ENCODE measurements at regions not wholly inside any gene's neighbourhood (a gene's known extent, or its start where the extent isn't known, plus 50 kb on each side); places are given as distances from the start of the nearest gene placed in this dataset.
"Not testable (repeated sequence)": the region's sequence is repeated elsewhere in the genome, so short reads cannot be mapped to it uniquely, and the experiment has no call there.

DNA sequence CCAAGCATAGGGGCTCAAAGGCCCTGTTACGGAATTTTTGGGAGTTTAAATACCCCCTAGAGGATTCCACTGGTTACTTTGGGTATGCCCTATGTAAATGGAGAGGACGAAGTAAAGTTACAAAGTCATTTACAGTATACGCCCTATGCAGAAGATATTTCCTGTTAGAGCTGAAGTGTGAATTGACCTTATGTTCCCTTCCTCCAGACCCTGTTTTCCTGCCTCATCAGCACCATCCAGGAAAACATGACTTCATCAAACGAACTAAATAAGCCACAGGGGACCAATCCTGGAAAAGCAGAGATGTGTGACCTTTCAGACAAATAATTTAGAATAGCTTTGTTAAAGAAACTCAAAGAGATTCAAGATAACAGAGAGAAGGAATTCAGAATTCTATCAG, 177.4 kb downstream of the SQOR start:
- no peak for DNase-seq

DNA sequence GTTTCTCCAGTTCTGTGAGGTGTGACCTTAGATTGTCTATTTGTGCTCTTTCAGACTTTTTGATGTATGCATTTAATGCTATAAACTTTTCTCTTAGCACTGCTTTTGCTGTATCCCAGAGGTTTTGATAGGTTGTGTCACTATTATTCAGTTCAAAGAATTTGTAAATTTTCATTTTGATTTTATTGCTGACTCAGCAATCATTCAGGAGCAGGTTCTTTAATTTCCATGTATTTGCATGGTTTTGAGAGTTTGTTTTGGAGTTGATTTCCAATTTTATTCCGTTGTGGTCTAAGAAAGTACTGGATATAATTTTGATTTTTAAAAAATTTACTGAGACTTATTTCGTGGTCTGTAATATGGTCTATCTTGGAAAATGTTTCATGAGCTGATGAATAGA, 182.7 kb downstream of the SQOR start:
- DNase-seq, result not testable (repeated sequence)

GRCh38 chr15:45821390-45821789, 186.6 kb downstream of the SQOR start:
- no peak for DNase-seq

- DNase-seq, result not testable (repeated sequence)
These were observed 188.1 kb downstream of the SQOR start for GRCh38 chr15:45822968-45823367.

DNA sequence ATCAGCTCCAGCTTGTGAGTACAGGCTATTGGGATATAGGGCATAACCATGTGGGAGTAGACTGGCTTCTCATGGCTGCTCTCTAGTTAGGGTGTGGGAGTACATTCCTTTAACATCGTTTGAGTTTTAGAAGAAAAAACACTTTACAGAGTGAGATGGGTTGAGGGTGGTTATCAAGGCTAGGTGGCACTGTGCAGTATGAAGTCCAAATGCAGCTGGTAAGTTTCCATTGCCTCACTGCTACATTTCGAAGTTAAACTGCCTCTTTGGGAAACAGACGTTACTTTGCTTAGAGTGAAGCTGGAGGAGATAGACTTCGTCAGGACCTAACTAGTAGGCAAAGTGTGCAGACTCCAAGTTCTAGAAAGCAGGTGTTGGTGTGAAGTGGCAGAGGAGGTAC, 192.4 kb downstream of the SQOR start:
- DNase-seq, result no peak

- no peak for DNase-seq
These were observed 192.9 kb downstream of the SQOR start for GRCh38 chr15:45827766-45828165.

DNA sequence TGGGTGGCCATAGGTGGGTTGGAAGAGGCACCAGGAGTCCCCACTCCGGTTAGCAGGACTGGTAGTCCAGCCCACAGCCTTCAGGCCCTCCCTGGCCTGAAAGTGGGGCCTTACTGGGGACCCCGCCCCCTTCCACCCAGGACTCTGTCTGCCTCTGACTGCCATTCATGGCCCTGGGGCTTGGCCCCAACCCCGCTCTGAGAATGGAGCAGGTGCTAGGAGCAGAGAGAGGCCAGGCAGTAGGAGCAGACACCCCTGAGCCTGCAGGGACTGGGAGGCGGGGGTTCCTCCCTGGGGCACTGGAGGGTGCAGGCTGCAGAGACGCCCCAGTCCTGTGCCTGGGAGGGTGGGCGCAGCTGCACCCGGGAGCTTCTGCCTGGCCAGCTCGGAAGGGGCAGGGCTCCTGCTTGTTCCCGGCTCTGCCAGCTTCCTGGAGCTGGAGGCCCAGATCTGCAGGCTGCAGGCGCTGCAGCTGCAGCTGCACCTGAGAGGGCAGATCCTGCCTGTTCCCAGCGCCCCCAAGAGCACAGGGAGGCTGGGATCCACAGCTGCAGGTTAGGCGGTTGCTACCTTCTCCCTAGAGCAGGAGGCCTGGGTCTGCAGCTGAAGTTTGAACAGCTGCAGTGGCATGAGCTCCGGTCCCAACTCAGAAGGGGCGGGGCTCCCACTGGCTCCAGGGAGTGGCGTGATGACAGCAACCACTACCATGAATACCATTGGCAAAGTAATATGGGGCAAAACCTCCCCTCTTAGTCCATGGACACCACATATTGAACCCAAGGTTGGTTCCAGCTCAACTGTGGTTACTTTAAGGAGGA, 194.7 kb downstream of the SQOR start:
- no peak for DNase-seq

DNA sequence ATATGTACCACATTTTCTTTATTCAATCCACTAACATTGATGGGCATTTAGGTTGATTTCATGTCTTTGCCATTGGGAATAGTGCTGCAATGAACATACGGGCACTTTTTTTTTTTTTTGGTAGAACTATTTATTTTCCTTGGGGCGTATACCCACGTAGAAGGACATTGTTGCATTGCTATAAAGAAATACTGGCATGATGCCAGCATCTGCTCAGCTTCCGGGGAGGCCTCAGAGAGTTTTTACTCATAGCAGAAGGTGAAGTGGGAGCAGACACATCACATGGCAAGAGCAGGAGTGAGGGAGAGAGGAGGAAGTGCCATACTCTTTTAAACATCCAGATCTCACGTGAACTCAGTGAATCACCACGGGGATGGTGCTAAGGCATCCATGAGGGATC, 197.0 kb downstream of the SQOR start:
- no peak for DNase-seq

DNA sequence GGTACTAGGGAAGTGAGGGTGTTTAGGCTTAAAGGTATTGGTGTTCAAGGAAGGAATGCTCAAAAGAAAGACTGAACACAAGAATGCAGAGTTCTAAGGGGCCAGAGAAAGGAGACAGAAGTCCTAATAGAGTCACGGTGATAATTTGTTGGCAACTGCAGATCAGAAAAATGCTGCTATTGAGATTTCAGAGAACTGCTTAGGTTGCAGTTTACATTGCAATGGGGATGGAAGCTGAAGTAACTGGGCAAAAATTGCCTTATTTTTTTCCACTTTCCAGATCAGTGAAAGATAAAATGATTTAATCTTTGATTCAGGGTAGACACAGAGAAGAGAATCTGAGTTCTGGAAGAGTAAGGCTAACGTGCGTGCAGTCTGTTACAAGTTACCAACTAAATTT, 199.8 kb downstream of the SQOR start:
- no peak for DNase-seq

- no peak for DNase-seq
These were observed 207.3 kb downstream of the SQOR start for GRCh38 chr15:45842151-45842550.

- no peak for DNase-seq
These were observed 212.8 kb downstream of the SQOR start for GRCh38 chr15:45847645-45848044.

GRCh38 chr15:45849136-45849535, 214.3 kb downstream of the SQOR start:
- no peak for DNase-seq

GRCh38 chr15:45854455-45855202, 219.8 kb downstream of the SQOR start:
- no peak for DNase-seq

GRCh38 chr15:45855210-45855906, 220.5 kb downstream of the SQOR start:
- no peak for DNase-seq

- DNase-seq, result no peak
These were observed 221.2 kb downstream of the SQOR start for GRCh38 chr15:45855907-45856579.

- DNase-seq, result no peak
These were observed 222.5 kb downstream of the SQOR start for GRCh38 chr15:45857291-45857690.

- no peak for DNase-seq
These were observed 223.7 kb downstream of the SQOR start for GRCh38 chr15:45858491-45858890.

GRCh38 chr15:45862034-45862433, 227.2 kb downstream of the SQOR start:
- no peak for DNase-seq

GRCh38 chr15:45863881-45864580, 229.2 kb downstream of the SQOR start:
- no peak for DNase-seq

DNA sequence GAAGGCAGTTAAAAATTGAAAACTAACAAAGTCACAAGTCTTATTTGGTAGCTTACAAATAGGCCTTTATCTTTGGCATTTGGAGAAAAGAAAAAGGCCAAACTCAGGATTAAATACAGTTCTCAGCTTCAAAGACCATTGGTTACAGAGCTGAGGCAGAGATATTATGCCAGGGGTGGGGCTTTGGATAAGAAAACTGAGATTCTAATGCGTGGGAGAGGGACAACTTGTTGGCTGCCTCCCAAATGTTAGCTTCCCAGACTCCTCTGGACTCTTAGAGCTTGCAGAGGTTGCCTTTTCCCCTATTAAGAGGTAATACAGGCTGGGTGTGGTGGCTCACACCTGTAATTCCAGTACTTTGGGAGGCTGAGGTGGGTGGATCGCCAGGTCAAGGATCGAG, 231.8 kb downstream of the SQOR start:
- DNase-seq, result no peak

- DNase-seq, result no peak
These were observed 232.5 kb downstream of the SQOR start for GRCh38 chr15:45867281-45867680.

- no peak for DNase-seq
These were observed 233.4 kb downstream of the SQOR start for GRCh38 chr15:45868109-45868691.

Data from right forelimb (tissue), 1 donor.